GM19025 (cell line): ENCODE measurements at regions not wholly inside any gene's neighbourhood (a gene's known extent, or its start where the extent isn't known, plus 50 kb on each side); places are given as distances from the start of the nearest gene placed in this dataset.
"Not testable (repeated sequence)": the region's sequence is repeated elsewhere in the genome, so short reads cannot be mapped to it uniquely, and the experiment has no call there.

ENCODE experiments used
- ATAC-seq: cut with Tn5 transposase; IDR thresholded peaks from one replicate; pipeline ENCODE4 v1.9.1; 2021; ENCODE audit warnings: mild to moderate bottlenecking, low read depth, moderate library complexity; ENCODE audit not compliant: unreplicated experiment

DNA sequence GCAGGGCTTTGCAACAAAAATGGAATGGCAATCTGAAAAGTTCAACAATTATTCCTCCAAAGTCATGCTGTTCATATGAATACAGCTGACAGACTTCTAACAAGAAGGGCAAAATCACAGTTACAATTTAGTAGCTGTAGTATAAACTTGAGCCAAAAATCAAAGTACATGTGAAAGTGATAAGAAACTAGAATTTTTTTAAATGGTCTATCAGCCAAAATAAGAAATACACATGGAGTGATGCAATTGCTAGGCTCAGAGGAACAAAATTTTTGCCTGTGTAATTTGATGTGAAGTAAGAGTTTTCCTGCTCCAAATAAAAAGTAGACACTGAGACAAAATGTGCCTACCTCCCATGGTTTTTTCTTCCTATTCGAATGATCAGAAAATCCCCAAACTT lies 167.7 kb upstream of the CDKN3 start:
- ATAC-seq = no peak

- ATAC-seq = no peak
Measured at GRCh38 chr14:54230645-54231044, 166.2 kb upstream of the CDKN3 start.

DNA sequence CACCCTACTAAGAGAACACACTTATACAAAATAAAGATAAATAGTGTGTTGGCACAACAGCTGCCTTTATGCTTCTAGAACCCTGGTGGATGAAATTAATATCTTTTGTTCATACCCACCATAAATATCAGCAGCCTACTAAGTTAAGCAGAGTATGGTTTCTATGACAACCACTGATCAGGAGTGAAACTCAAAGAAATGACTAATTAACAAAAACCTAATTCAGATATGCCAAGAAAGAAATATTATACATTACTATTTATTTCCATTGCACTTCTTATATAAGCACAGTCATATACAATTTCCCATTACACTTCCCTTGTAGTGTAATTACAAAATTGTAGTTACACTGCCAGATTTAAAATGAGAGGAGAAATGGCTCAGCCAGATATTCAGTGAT lies 164.1 kb upstream of the CDKN3 start:
- no peak for ATAC-seq

DNA sequence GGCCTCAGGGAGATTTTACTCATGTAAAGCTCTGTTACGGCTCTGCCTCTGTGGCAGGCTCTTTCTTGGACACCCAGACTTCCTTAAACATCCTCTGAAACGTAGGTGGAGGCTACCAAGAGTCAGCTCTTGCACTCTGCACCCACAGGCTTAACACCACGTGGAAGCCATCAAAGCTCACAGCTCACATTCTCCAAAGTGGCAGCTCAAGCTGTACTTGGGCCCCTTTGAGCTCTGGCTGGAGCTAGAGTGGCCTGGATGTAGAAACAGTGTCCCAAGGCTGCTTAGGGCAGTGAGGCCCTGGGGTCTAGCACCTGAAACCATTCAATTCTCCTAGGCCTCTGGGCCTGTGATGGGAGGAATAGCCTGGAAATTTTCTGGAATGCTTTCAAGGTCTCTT lies 155.3 kb upstream of the CDKN3 start:
- ATAC-seq = no peak

GRCh38 chr14:54251356-54251755 lies 145.5 kb upstream of the CDKN3 start:
- ATAC-seq = no peak

GRCh38 chr14:54252072-54252730 lies 144.6 kb upstream of the CDKN3 start:
- ATAC-seq = no peak

DNA sequence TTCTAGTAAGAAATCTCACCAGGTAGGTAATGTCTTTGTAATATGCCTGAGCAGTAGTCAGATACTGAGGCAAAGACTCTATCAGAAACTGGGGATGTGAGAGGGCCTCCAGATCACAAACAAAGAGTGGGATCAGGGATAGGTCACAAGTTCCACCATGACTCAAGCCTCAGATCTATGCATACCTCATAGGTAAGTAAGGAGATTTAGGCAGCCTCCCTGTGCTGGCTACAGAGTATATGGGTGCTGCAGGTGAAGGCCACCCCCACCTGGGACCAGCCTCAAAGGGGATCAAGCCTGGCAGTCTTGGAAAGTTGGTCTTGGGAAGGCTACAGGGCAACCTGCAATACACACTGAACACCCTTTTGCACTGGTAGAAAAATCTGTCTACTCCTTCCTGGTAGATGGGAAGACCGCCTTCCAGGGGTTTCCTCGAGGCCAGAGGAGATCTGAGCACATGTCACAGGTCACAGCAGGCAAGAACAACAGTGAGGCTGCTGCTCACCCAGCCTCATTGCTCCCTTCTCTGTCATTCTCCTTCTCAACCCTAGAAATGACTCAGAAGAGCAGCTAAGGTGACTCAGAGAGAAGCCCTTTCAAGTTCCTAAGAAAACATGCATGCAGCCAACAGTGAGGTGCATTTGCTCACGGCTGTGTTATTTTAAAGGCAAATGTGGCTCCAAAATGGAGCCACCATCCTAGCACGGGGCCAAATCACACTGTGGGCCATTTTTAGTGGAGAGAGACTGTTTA lies 143.4 kb upstream of the CDKN3 start:
- no peak for ATAC-seq

- no peak for ATAC-seq
Measured at GRCh38 chr14:54256156-54256555, 140.7 kb upstream of the CDKN3 start.

GRCh38 chr14:54257424-54257823 lies 139.4 kb upstream of the CDKN3 start:
- ATAC-seq = no peak

- ATAC-seq = no peak
Measured at GRCh38 chr14:54258382-54258781, 138.4 kb upstream of the CDKN3 start.

- ATAC-seq = no peak
Measured at GRCh38 chr14:54259821-54260220, 137.0 kb upstream of the CDKN3 start.

GRCh38 chr14:54261283-54261682 lies 135.5 kb upstream of the CDKN3 start:
- no peak for ATAC-seq

- ATAC-seq = not testable (repeated sequence)
Measured at GRCh38 chr14:54266616-54267015, 130.2 kb upstream of the CDKN3 start.

DNA sequence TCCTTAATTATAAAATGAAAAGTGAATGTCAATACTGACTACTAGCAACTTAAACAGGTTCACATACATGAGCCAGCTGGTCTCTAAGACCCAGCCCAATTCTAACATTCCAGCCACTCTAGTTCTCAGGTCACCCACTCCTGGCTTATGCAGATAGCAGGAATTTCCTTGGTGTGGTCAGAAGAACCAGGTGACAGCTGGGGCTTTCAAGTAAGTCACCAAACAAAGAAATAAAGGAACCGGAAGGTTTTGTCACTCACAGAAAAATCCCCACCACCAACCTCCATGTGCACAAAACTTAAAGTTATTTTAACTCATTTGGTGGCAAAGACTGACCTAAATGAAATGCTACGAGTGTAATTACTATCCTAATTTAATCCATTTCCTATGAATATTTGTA lies 129.6 kb upstream of the CDKN3 start:
- ATAC-seq = peak; percentile 80

DNA sequence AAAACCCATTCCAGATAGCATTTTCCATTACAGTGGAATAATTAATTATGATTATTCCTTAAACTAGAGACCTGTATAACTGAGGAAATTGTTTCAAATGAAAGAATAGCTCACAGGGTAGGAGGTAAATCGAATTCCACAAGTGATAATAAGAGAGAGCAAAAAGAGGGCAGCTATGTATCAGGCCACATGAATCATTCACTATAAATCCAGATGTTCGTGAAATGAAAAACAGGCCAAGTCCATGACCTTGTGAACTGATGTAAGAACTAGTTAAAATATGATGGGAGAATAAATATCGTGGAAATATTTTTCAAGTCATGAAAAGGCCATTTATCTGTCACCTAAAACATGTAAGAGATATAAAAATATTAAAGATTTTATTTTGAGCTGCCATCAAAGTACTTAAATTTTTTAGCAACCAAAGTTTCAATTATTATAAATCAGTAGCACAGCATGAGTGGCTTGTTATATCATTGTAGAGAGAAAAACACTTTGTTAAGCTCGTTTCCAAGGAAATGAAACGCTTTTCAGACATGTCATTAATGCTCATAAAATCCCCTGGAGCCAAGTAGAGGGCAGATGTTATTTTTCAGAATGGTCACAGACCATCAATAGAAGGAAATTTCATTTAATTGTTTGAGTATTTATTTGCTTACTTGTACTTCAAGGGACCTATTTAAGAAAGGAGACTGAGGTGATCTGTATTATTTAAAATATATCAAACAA lies 120.6 kb upstream of the CDKN3 start:
- ATAC-seq = no peak

- ATAC-seq = no peak
Measured at GRCh38 chr14:54278087-54278486, 118.7 kb upstream of the CDKN3 start.

- no peak for ATAC-seq
Measured at GRCh38 chr14:54278665-54279295, 118.0 kb upstream of the CDKN3 start.

GRCh38 chr14:54282849-54283248 lies 114.0 kb upstream of the CDKN3 start:
- ATAC-seq = no peak

GRCh38 chr14:54285030-54285429 lies 111.8 kb upstream of the CDKN3 start:
- no peak for ATAC-seq

DNA sequence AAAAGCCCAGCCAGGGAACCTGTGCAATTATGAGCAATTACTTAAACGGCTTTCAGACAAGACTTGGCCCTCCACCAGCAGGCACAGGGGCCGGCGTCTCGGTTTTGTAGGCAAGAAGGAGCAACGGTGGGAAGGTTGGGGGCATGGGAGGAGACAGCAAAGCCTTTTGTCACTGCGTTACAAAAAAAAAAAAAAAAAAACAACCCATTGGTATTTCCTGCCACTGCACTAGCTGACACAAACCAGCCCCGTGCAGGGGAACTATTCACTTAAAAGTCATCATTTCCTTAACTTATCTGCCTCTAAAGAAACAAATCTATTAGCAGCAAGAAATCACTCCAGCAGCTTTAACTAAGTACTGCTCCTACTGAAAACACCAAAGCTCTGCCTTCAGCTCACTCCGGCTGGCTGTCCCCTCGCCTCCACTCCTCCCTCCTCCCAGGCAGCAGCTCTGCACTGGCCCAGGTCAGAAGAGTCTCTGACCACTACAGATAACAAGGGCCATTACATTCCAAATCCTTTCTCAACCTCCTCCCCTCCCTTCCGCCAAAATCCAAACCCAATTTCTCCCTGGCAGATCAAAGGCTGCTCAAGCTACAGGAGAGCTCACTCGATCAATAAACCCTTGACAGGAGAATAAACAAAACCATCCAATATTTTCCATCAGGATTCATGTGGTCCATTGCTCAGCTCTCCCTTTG lies 105.2 kb upstream of the CDKN3 start:
- no peak for ATAC-seq

DNA sequence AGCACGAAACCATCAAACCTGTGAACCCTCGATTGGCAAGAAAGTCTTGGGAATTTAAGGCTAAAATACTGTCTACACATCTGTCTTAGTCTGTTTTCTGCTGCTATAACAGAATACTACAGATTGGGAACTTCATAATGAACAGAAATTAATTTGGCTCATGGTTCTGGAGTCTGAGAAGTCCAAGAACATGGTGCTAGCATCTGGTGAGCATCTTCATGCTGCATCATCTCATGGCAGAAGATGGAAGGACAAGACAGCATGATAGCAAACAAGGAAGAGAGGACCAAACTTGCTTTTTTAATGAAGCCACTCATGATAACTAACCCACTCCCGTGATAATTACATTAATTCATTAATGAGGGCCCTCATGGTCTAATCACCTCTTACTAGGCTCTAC lies 102.0 kb upstream of the CDKN3 start:
- ATAC-seq = no peak
